Activated CD4-positive, alpha-beta memory T cell treated with anti-CD3 and anti-CD28 coated beads, Interleukin-2, amount 10 ng/mL, durations not matched to agents 7 days and 5 days (primary cell): ENCODE measurements at regions not wholly inside any gene's neighbourhood (a gene's known extent, or its start where the extent isn't known, plus 50 kb on each side); places are given as distances from the start of the nearest gene placed in this dataset.

Experiments used
- CTCF ChIA-PET: fragments of 350-600 bp; sonication (Branson Sonifier 250); formaldehyde crosslinking; loops from one replicate; lab custom pipeline; 2021; ENCODE audit warnings: antibody characterized with exemption, inconsistent platforms; lab: Charles Lee
- POLR2A ChIA-PET: fragments of 350-600 bp; sonication (Branson Sonifier 250); formaldehyde crosslinking; loops from one replicate; lab custom pipeline; 2021; ENCODE audit warnings: antibody characterized with exemption; lab: Charles Lee
- DNase-seq: peaks from one replicate; pipeline ENCODE4 v3.0.0-alpha.2; 2020
- H3K27ac Mint-ChIP-seq: one replicate; pipeline ENCODE4 v1.8.0; 2021; ENCODE audit warnings: mild to moderate bottlenecking, mixed read lengths
- H3K27me3 Mint-ChIP-seq: one replicate; pipeline ENCODE4 v1.8.0; 2021; ENCODE audit warnings: mixed read lengths
- H3K36me3 Mint-ChIP-seq: one replicate; pipeline ENCODE4 v1.8.0; 2021; ENCODE audit warnings: low read depth, mixed read lengths
- H3K4me1 Mint-ChIP-seq: one replicate; pipeline ENCODE4 v1.8.0; 2021; ENCODE audit warnings: mixed read lengths
- H3K4me3 Mint-ChIP-seq: one replicate; pipeline ENCODE4 v1.8.0; 2021; ENCODE audit warnings: mild to moderate bottlenecking, mixed read lengths
- H3K9me3 Mint-ChIP-seq: one replicate; pipeline ENCODE4 v1.8.0; 2021; ENCODE audit warnings: mixed read lengths

GRCh38 chr6:148144917-148145521 lies 197.6 kb upstream of the SASH1 start:
- CTCF ChIA-PET: interaction anchor here (0.8 to 2.1 kb wide), 8 partner anchors 8 to 323 kb away, joined by 3 to 7 read pairs (median 4); no protein-coding TSS in a partner anchor
- H3K4me3 Mint-ChIP-seq: no peak overlapping the region

GRCh38 chr6:148146717-148147462 lies 195.7 kb upstream of the SASH1 start:
- CTCF ChIA-PET: interaction anchor here (1.0 to 2.6 kb wide), 4 partner anchors 13 to 33 kb away, joined by 3 to 12 read pairs (median 9); no protein-coding TSS in a partner anchor
- Mint-ChIP-seq H3K27me3 (peaks cover 7% of the 10 kb centered on the region), H3K4me1 (peaks cover 14% of the 10 kb centered on the region), H3K4me3 (no peak overlapping the region), H3K27ac (no peak overlapping the region), H3K36me3 (no peaks in the 10 kb centered on the region), H3K9me3 (no peaks in the 10 kb centered on the region)
- POLR2A ChIA-PET: interaction anchor here (1.0 kb wide), 1 partner anchor 295 kb away, joined by 3 read pairs; no protein-coding TSS in a partner anchor
- peak; percentile 49 for DNase-seq

More at GRCh38 chr6:148144917-148145521, 197.6 kb upstream of the SASH1 start:
- H3K4me1 Mint-ChIP-seq: peaks cover 14% of the 10 kb centered on the region
- no peaks in the 10 kb centered on the region for H3K9me3 Mint-ChIP-seq
- POLR2A ChIA-PET: no interaction called here
- H3K36me3 Mint-ChIP-seq: no peaks in the 10 kb centered on the region
- H3K27ac Mint-ChIP-seq: no peak overlapping the region
- peaks cover 7% of the 10 kb centered on the region for H3K27me3 Mint-ChIP-seq
- DNase-seq: peak; percentile 60

GRCh38 chr6:148147463-148147830 lies 195.2 kb upstream of the SASH1 start:
- H3K4me3 Mint-ChIP-seq: no peak overlapping the region
- H3K9me3 Mint-ChIP-seq: no peaks in the 10 kb centered on the region
- POLR2A ChIA-PET: no interaction called here
- no peaks in the 10 kb centered on the region for H3K36me3 Mint-ChIP-seq
- CTCF ChIA-PET: interaction anchor here (1.0 to 2.6 kb wide), 4 partner anchors 13 to 33 kb away, joined by 3 to 12 read pairs (median 9); no protein-coding TSS in a partner anchor
- peaks cover 6% of the 10 kb centered on the region for H3K27me3 Mint-ChIP-seq
- DNase-seq: no peak
- H3K4me1 Mint-ChIP-seq: peaks cover 14% of the 10 kb centered on the region
- no peak overlapping the region for H3K27ac Mint-ChIP-seq

- Mint-ChIP-seq H3K27ac (no peak overlapping the region), H3K9me3 (no peaks in the 10 kb centered on the region), H3K36me3 (no peaks in the 10 kb centered on the region), H3K4me3 (no peak overlapping the region), H3K27me3 (peaks cover 4% of the 10 kb centered on the region), H3K4me1 (peaks cover 1% of the 10 kb centered on the region)
- POLR2A ChIA-PET: no interaction called here
- CTCF ChIA-PET: interaction anchor here (2.2 kb wide), 1 partner anchor 7 kb away, joined by 7 read pairs; no protein-coding TSS in a partner anchor
- DNase-seq: no peak
These were observed 190.6 kb upstream of the SASH1 start for GRCh38 chr6:148151896-148152643.

- POLR2A ChIA-PET: no interaction called here
- DNase-seq: no peak
- no peak overlapping the region for H3K27ac Mint-ChIP-seq
- peaks cover 4% of the 10 kb centered on the region for H3K27me3 Mint-ChIP-seq
- no peaks in the 10 kb centered on the region for H3K4me1 Mint-ChIP-seq
- H3K36me3 Mint-ChIP-seq: no peaks in the 10 kb centered on the region
- CTCF ChIA-PET: interaction anchor here (1.4 to 2.4 kb wide), 3 partner anchors 10 to 25 kb away, joined by 4 to 7 read pairs (median 6); no protein-coding TSS in a partner anchor
- no peaks in the 10 kb centered on the region for H3K9me3 Mint-ChIP-seq
- no peak overlapping the region for H3K4me3 Mint-ChIP-seq
These were observed 188.0 kb upstream of the SASH1 start for GRCh38 chr6:148154668-148155067.

GRCh38 chr6:148155293-148155692 lies 187.3 kb upstream of the SASH1 start:
- Mint-ChIP-seq H3K4me1 (no peaks in the 10 kb centered on the region), H3K36me3 (no peaks in the 10 kb centered on the region), H3K27ac (no peak overlapping the region), H3K27me3 (peaks cover 4% of the 10 kb centered on the region), H3K9me3 (no peaks in the 10 kb centered on the region), H3K4me3 (no peak overlapping the region)
- ChIA-PET POLR2A (no interaction called here), CTCF (interaction anchor here (2.4 kb wide), 1 partner anchor 10 kb away, joined by 6 read pairs; no protein-coding TSS in a partner anchor)
- no peak for DNase-seq

GRCh38 chr6:148157841-148158240 lies 184.8 kb upstream of the SASH1 start:
- no peaks in the 10 kb centered on the region for H3K9me3 Mint-ChIP-seq
- peaks cover 4% of the 10 kb centered on the region for H3K27me3 Mint-ChIP-seq
- ChIA-PET CTCF (no interaction called here), POLR2A (no interaction called here)
- H3K4me3 Mint-ChIP-seq: no peak overlapping the region
- H3K27ac Mint-ChIP-seq: no peak overlapping the region
- H3K4me1 Mint-ChIP-seq: no peaks in the 10 kb centered on the region
- DNase-seq: no peak
- no peaks in the 10 kb centered on the region for H3K36me3 Mint-ChIP-seq

- Mint-ChIP-seq H3K27me3 (peaks cover 5% of the 10 kb centered on the region), H3K4me3 (no peak overlapping the region), H3K9me3 (no peaks in the 10 kb centered on the region), H3K4me1 (no peaks in the 10 kb centered on the region), H3K27ac (no peak overlapping the region), H3K36me3 (no peaks in the 10 kb centered on the region)
- ChIA-PET POLR2A (no interaction called here), CTCF (interaction anchor here (1.1 to 3.0 kb wide), 6 partner anchors 12 to 660 kb away, joined by 3 to 12 read pairs (median 10); no protein-coding TSS in a partner anchor)
- no peak for DNase-seq
These were observed 178.0 kb upstream of the SASH1 start for GRCh38 chr6:148164645-148165044.

- no peak for DNase-seq
- H3K27ac Mint-ChIP-seq: no peak overlapping the region
- ChIA-PET CTCF (interaction anchor here (1.1 to 3.0 kb wide), 5 partner anchors 10 to 659 kb away, joined by 6 to 12 read pairs (median 12); no protein-coding TSS in a partner anchor), POLR2A (no interaction called here)
- no peaks in the 10 kb centered on the region for H3K36me3 Mint-ChIP-seq
- H3K9me3 Mint-ChIP-seq: no peaks in the 10 kb centered on the region
- no peak overlapping the region for H3K4me3 Mint-ChIP-seq
- peaks cover 5% of the 10 kb centered on the region for H3K27me3 Mint-ChIP-seq
- no peaks in the 10 kb centered on the region for H3K4me1 Mint-ChIP-seq
These were observed 176.2 kb upstream of the SASH1 start for GRCh38 chr6:148166339-148166968.

GRCh38 chr6:148169706-148170105 lies 172.9 kb upstream of the SASH1 start:
- ChIA-PET CTCF (interaction anchor here (1.2 kb wide), 1 partner anchor 11 kb away, joined by 5 read pairs; no protein-coding TSS in a partner anchor), POLR2A (no interaction called here)
- H3K36me3 Mint-ChIP-seq: no peaks in the 10 kb centered on the region
- H3K9me3 Mint-ChIP-seq: no peaks in the 10 kb centered on the region
- H3K27ac Mint-ChIP-seq: no peak overlapping the region
- no peak for DNase-seq
- H3K4me1 Mint-ChIP-seq: no peaks in the 10 kb centered on the region
- no peak overlapping the region for H3K4me3 Mint-ChIP-seq
- peaks cover under 1% of the 10 kb centered on the region for H3K27me3 Mint-ChIP-seq

- Mint-ChIP-seq H3K36me3 (no peaks in the 10 kb centered on the region), H3K27ac (no peak overlapping the region), H3K27me3 (no peaks in the 10 kb centered on the region)
These were observed 172.4 kb upstream of the SASH1 start for GRCh38 chr6:148170286-148170685.

GRCh38 chr6:148173548-148173947 lies 169.1 kb upstream of the SASH1 start:
- no peak for DNase-seq
- no peaks in the 10 kb centered on the region for H3K4me1 Mint-ChIP-seq
- ChIA-PET CTCF (no interaction called here), POLR2A (no interaction called here)
- no peaks in the 10 kb centered on the region for H3K36me3 Mint-ChIP-seq
- no peaks in the 10 kb centered on the region for H3K9me3 Mint-ChIP-seq
- H3K27me3 Mint-ChIP-seq: no peaks in the 10 kb centered on the region
- H3K27ac Mint-ChIP-seq: no peak overlapping the region
- no peak overlapping the region for H3K4me3 Mint-ChIP-seq

More at GRCh38 chr6:148170286-148170685, 172.4 kb upstream of the SASH1 start:
- H3K4me3 Mint-ChIP-seq: no peak overlapping the region
- no peaks in the 10 kb centered on the region for H3K4me1 Mint-ChIP-seq
- ChIA-PET CTCF (interaction anchor here (1.2 to 1.4 kb wide), 2 partner anchors 10 kb away, joined by 3 to 5 read pairs; no protein-coding TSS in a partner anchor), POLR2A (no interaction called here)
- no peak for DNase-seq
- no peaks in the 10 kb centered on the region for H3K9me3 Mint-ChIP-seq
